Neuron (in vitro differentiated cells): ENCODE measurements at regions not wholly inside any gene's neighbourhood (a gene's known extent, or its start where the extent isn't known, plus 50 kb on each side); places are given as distances from the start of the nearest gene placed in this dataset.

Experiments used
- H2AFZ ChIP-seq: one replicate; pipeline ENCODE4 v1.6.1; 2013; ENCODE audit warnings: low read depth, mild to moderate bottlenecking, inconsistent platforms, low read length, moderate library complexity
- H3K27me3 ChIP-seq: one replicate; pipeline ENCODE4 v1.6.1; 2013; ENCODE audit warnings: low read length; ENCODE audit not compliant: insufficient read depth
- H3K36me3 ChIP-seq: one replicate; pipeline ENCODE4 v1.6.1; 2013; ENCODE audit warnings: low read length; ENCODE audit not compliant: insufficient read depth
- H3K4me1 ChIP-seq: one replicate; pipeline ENCODE4 v1.6.1; 2013; ENCODE audit warnings: low read length; ENCODE audit not compliant: insufficient read depth
- H3K4me3 ChIP-seq: 2 replicates; pipeline ENCODE4 v1.5.1; 2013; ENCODE audit warnings: mild to moderate bottlenecking, low read length, moderate library complexity
- H3K9me3 ChIP-seq: one replicate; pipeline ENCODE4 v1.6.1; 2013; ENCODE audit warnings: low read length

- Histone ChIP-seq H3K4me3 (no peak overlapping the region), H3K9me3 (no peaks in the 10 kb centered on the region), H3K27me3 (no peaks in the 10 kb centered on the region), H3K4me1 (peaks cover 11% of the 10 kb centered on the region), H2AFZ (no peak overlapping the region), H3K36me3 (no peaks in the 10 kb centered on the region)
Observed at GRCh38 chr16:65770752-65771151, 595.7 kb upstream of the CDH5 start.

- no peaks in the 10 kb centered on the region for H3K36me3 ChIP-seq
- no peak overlapping the region for H2AFZ ChIP-seq
- no peaks in the 10 kb centered on the region for H3K9me3 ChIP-seq
- H3K27me3 ChIP-seq, result no peaks in the 10 kb centered on the region
- no peak overlapping the region for H3K4me3 ChIP-seq
- H3K4me1 ChIP-seq, result peaks cover 11% of the 10 kb centered on the region
Observed at GRCh38 chr16:65769776-65770438, 596.6 kb upstream of the CDH5 start.

GRCh38 chr16:65769055-65769465, 597.4 kb upstream of the CDH5 start:
- H3K4me1 ChIP-seq, result peaks cover 11% of the 10 kb centered on the region
- H2AFZ ChIP-seq, result no peak overlapping the region
- no peaks in the 10 kb centered on the region for H3K36me3 ChIP-seq
- H3K4me3 ChIP-seq, result no peak overlapping the region
- H3K27me3 ChIP-seq, result no peaks in the 10 kb centered on the region
- no peaks in the 10 kb centered on the region for H3K9me3 ChIP-seq

- H3K27me3 ChIP-seq, result no peaks in the 10 kb centered on the region
- H2AFZ ChIP-seq, result no peak overlapping the region
- H3K4me3 ChIP-seq, result no peak overlapping the region
- no peaks in the 10 kb centered on the region for H3K9me3 ChIP-seq
- peaks cover 3% of the 10 kb centered on the region for H3K4me1 ChIP-seq
- no peaks in the 10 kb centered on the region for H3K36me3 ChIP-seq
Observed at GRCh38 chr16:65767125-65767524, 599.4 kb upstream of the CDH5 start.

- H3K4me3 ChIP-seq, result no peak overlapping the region
- H3K4me1 ChIP-seq, result peaks cover 3% of the 10 kb centered on the region
- no peak overlapping the region for H2AFZ ChIP-seq
- no peaks in the 10 kb centered on the region for H3K9me3 ChIP-seq
- H3K36me3 ChIP-seq, result no peaks in the 10 kb centered on the region
- H3K27me3 ChIP-seq, result no peaks in the 10 kb centered on the region
Observed at GRCh38 chr16:65763640-65764305, 602.7 kb upstream of the CDH5 start.

- Histone ChIP-seq H3K9me3 (no peaks in the 10 kb centered on the region), H3K4me1 (no peaks in the 10 kb centered on the region), H3K36me3 (no peaks in the 10 kb centered on the region), H2AFZ (no peak overlapping the region), H3K27me3 (no peaks in the 10 kb centered on the region), H3K4me3 (no peak overlapping the region)
Observed at GRCh38 chr16:65760874-65761273, 605.6 kb upstream of the CDH5 start.

- no peak overlapping the region for H2AFZ ChIP-seq
- no peaks in the 10 kb centered on the region for H3K9me3 ChIP-seq
- no peaks in the 10 kb centered on the region for H3K4me1 ChIP-seq
- H3K36me3 ChIP-seq, result no peaks in the 10 kb centered on the region
- H3K4me3 ChIP-seq, result no peak overlapping the region
- no peaks in the 10 kb centered on the region for H3K27me3 ChIP-seq
Observed at GRCh38 chr16:65758620-65759019, 607.9 kb upstream of the CDH5 start.

- Histone ChIP-seq H3K27me3 (no peaks in the 10 kb centered on the region), H2AFZ (no peak overlapping the region), H3K4me1 (no peaks in the 10 kb centered on the region), H3K36me3 (no peaks in the 10 kb centered on the region), H3K9me3 (no peaks in the 10 kb centered on the region), H3K4me3 (no peak overlapping the region)
Observed at GRCh38 chr16:65757064-65757463, 609.4 kb upstream of the CDH5 start.

GRCh38 chr16:65756163-65756562, 610.3 kb upstream of the CDH5 start:
- Histone ChIP-seq H3K9me3 (no peaks in the 10 kb centered on the region), H3K27me3 (no peaks in the 10 kb centered on the region), H2AFZ (no peak overlapping the region), H3K4me1 (no peaks in the 10 kb centered on the region), H3K36me3 (no peaks in the 10 kb centered on the region), H3K4me3 (no peak overlapping the region)

GRCh38 chr16:65754820-65755691, 611.4 kb upstream of the CDH5 start:
- H3K4me1 ChIP-seq, result peaks cover under 1% of the 10 kb centered on the region
- no peaks in the 10 kb centered on the region for H3K9me3 ChIP-seq
- no peaks in the 10 kb centered on the region for H3K27me3 ChIP-seq
- H3K4me3 ChIP-seq, result no peak overlapping the region
- H3K36me3 ChIP-seq, result no peaks in the 10 kb centered on the region
- no peak overlapping the region for H2AFZ ChIP-seq

- Histone ChIP-seq H2AFZ (no peak overlapping the region), H3K4me3 (no peak overlapping the region), H3K4me1 (peaks cover 14% of the 10 kb centered on the region), H3K27me3 (no peaks in the 10 kb centered on the region), H3K36me3 (no peaks in the 10 kb centered on the region), H3K9me3 (no peaks in the 10 kb centered on the region)
Observed at GRCh38 chr16:65752522-65752844, 614.0 kb upstream of the CDH5 start.

GRCh38 chr16:65751622-65752521, 614.6 kb upstream of the CDH5 start:
- no peak overlapping the region for H2AFZ ChIP-seq

More at GRCh38 chr16:65751622-65752521, 614.6 kb upstream of the CDH5 start:
- no peaks in the 10 kb centered on the region for H3K36me3 ChIP-seq
- no peaks in the 10 kb centered on the region for H3K27me3 ChIP-seq
- peaks cover 14% of the 10 kb centered on the region for H3K4me1 ChIP-seq
- H3K9me3 ChIP-seq, result no peaks in the 10 kb centered on the region
- no peak overlapping the region for H3K4me3 ChIP-seq
